ENCODE measurements at regions not wholly inside any gene's neighbourhood (a gene's known extent, or its start where the extent isn't known, plus 50 kb on each side); places are given as distances from the start of the nearest gene placed in this dataset.

DNA sequence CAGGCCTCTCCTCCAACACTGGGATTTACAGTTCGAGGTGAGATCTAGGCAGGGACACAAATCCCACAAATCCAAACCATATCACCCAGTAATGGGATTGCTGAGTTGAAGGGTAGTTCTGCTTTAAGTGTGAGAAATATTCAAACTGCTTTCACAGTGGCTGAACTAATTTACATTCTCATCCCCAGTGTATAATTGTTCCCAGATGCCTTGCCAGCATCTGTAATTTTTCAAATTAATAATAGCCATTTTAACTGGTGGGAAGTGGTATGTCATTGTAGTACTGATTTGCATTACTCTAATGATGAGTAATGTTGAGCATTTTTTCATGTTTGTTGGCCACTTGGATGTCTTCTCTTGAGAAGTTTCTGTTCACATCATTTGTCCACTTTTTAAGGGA, 592.8 kb upstream of the GRM3 start:
- TF ChIP-seq CTCF (IDR thresholded peaks at IDR 0.05), result no peak
- TF ChIP-seq POLR2AphosphoS5 (IDR thresholded peaks at IDR 0.05), result no peak
- TF ChIP-seq POLR2A (IDR thresholded peaks at IDR 0.05), result no peak
- no peak for TF ChIP-seq EP300 (IDR thresholded peaks at IDR 0.05; ENCODE audit: low read depth)
